SK-N-SH (cell line): ENCODE measurements at regions not wholly inside any gene's neighbourhood (a gene's known extent, or its start where the extent isn't known, plus 50 kb on each side); places are given as distances from the start of the nearest gene placed in this dataset.
"Not testable (repeated sequence)": the region's sequence is repeated elsewhere in the genome, so short reads cannot be mapped to it uniquely, and the experiment has no call there.

Experiments
- POLR2AphosphoS5 ChIP-seq: IDR thresholded peaks from 2 replicates; pipeline ENCODE4 v1.6.1; 2012; ENCODE audit warnings: low read depth, low read length
- REST ChIP-seq: IDR thresholded peaks from 2 replicates; pipeline ENCODE4 v1.6.1; 2012; ENCODE audit warnings: mild to moderate bottlenecking, low read depth, low read length, moderate library complexity
- ZBTB33 ChIP-seq: IDR thresholded peaks from 2 replicates; pipeline ENCODE4 v1.4.0; 2012; ENCODE audit warnings: low read depth, borderline replicate concordance

GRCh38 chr17:20695871-20696270 lies 116.3 kb downstream of the CDRT15L2 start:
- not testable (repeated sequence) for TF ChIP-seq REST, POLR2AphosphoS5, ZBTB33
